Transverse colon (tissue), 4 donors: ENCODE measurements at regions not wholly inside any gene's neighbourhood (a gene's known extent, or its start where the extent isn't known, plus 50 kb on each side); places are given as distances from the start of the nearest gene placed in this dataset.

Experiments used
- DNase-seq: peaks from one replicate; pipeline ENCODE4 v3.0.0-alpha.2; 2019
- H3K27ac ChIP-seq, 4 donors: fragments of 200-600 bp; sonication (generic); 2 replicates each; pipeline ENCODE4 v1.5.1; 2016 to 2018; ENCODE audit warnings: inconsistent platforms in 4 of 4
- H3K27me3 ChIP-seq: fragments of 200-600 bp; sonication (generic); 2 replicates; pipeline ENCODE4 v1.5.1; 2017; ENCODE audit warnings: inconsistent platforms
- H3K36me3 ChIP-seq, 4 donors: fragments of 200-600 bp; sonication (generic); 2 replicates each; pipeline ENCODE4 v1.5.1; 2017 to 2019; ENCODE audit warnings: inconsistent platforms in 4 of 4
- H3K4me1 ChIP-seq, 4 donors: fragments of 200-600 bp; sonication (generic); 2 replicates each; pipeline ENCODE4 v1.5.1; 2017 to 2020; ENCODE audit warnings: inconsistent platforms in 4 of 4
- H3K4me3 ChIP-seq, 4 donors: fragments of 200-600 bp; sonication (generic); 1 replicate in 1 of 4; 2 replicates in 3 of 4; pipeline versions ENCODE4 v1.5.1 to v1.6.1; 2017 to 2019; ENCODE audit warnings: inconsistent platforms in 4 of 4
- H3K9me3 ChIP-seq, 2 donors: fragments of 200-600 bp; sonication (generic); 2 replicates each; pipeline ENCODE4 v1.5.1; 2017 to 2019; ENCODE audit warnings: inconsistent platforms in 2 of 2
- EP300 ChIP-seq: sonication (generic); formaldehyde crosslinking; IDR thresholded peaks from one replicate; pipeline ENCODE4 v1.6.1; 2017; ENCODE audit warnings: antibody characterized with exemption, low read depth
- POLR2A ChIP-seq: fragments of 450-650 bp; IDR thresholded peaks from one replicate; pipeline ENCODE4 v1.6.1; 2016; ENCODE audit warnings: antibody characterized with exemption, mild to moderate bottlenecking, moderate library complexity
- POLR2AphosphoS5 ChIP-seq, 3 donors: sonication (generic); formaldehyde crosslinking; IDR thresholded peaks; one replicate each; pipeline ENCODE4 v1.6.1; 2016; ENCODE audit warnings: antibody characterized with exemption in 3 of 3
- WGBS, 2 donors: methylation state at CpG; one replicate each; pipeline ENCODE4 v1.1.5; 2018; ENCODE audit warnings: low coverage in 1 of 2; 5-methylcytosine and 5-hydroxymethylcytosine counted together
- in situ Hi-C, 4 donors: fragments of 200-750 bp; cut with MboI; loops; one replicate each; pipeline versions ENCODE4 v1.15.0 to v1.15.1; 2017; ENCODE audit warnings: low sequenced_read_pairs in 3 of 4, low pct_ligation_motif_present in 1 of 4, low pct_unique_long_range_greater_than_20kb in 1 of 4
- intact Hi-C: fragments of 100-400 bp; cut with DNase I; formaldehyde crosslinking; loops from one replicate; pipeline ENCODE4 v1.15.1; 2023; ENCODE audit warnings: low total_unique reads
- TF ChIP-seq, protein P1 (sequence below), 5 experiments: fragments of 200-600 bp in 3 of 5; fragments of 450-650 bp in 2 of 5; sonication (generic) in 3 of 5; IDR thresholded peaks; 1 replicate in 2 of 5; 2 replicates in 3 of 5; pipeline ENCODE4 v1.5.1; 2016 to 2017; ENCODE audit warnings: antibody characterized with exemption in 5 of 5, inconsistent platforms in 3 of 5, mild to moderate bottlenecking in 2 of 5, moderate library complexity in 1 of 5

DNA sequence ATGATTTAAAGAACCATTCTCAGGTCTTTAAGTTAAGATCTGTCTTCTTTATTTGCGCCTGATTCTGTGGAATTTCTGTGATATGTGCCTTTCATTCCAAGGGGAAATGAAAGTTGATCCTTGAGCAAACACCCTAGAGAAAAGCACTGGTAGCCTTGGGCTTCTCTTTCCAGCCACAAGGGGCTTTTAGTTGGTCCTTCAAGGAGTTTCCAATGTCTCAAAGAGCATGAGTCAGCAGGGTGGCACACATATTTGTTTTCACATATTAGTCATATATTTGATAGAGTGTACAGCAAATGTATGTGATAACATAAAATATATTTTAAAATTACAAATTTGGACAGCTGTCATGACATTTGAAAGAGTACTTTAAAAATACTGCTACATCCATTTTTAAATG, 339.5 kb downstream of the TXNL1 start:
- WGBS, 2 donors: 71 to 90% methylated on average over 1 of the region's 1 CpG
- no peak for DNase-seq
- H3K4me3 ChIP-seq: no peak overlapping the region
- intact Hi-C loops: no loop called here
- H3K4me1 ChIP-seq: no peaks in the 10 kb centered on the region
- no peaks in the 10 kb centered on the region for H3K36me3 ChIP-seq
- no peaks in the 10 kb centered on the region for H3K27me3 ChIP-seq
- no peak overlapping the region for H3K27ac ChIP-seq
- no peak for TF ChIP-seq POLR2AphosphoS5 (IDR thresholded peaks at IDR 0.05)
- TF ChIP-seq, protein P1, sequence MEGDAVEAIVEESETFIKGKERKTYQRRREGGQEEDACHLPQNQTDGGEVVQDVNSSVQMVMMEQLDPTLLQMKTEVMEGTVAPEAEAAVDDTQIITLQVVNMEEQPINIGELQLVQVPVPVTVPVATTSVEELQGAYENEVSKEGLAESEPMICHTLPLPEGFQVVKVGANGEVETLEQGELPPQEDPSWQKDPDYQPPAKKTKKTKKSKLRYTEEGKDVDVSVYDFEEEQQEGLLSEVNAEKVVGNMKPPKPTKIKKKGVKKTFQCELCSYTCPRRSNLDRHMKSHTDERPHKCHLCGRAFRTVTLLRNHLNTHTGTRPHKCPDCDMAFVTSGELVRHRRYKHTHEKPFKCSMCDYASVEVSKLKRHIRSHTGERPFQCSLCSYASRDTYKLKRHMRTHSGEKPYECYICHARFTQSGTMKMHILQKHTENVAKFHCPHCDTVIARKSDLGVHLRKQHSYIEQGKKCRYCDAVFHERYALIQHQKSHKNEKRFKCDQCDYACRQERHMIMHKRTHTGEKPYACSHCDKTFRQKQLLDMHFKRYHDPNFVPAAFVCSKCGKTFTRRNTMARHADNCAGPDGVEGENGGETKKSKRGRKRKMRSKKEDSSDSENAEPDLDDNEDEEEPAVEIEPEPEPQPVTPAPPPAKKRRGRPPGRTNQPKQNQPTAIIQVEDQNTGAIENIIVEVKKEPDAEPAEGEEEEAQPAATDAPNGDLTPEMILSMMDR (IDR thresholded peaks at IDR 0.05): no peak
- TF ChIP-seq EP300: no peak
- TF ChIP-seq POLR2A: no peak
- in situ Hi-C loops: no loop called here
- no peaks in the 10 kb centered on the region for H3K9me3 ChIP-seq

DNA sequence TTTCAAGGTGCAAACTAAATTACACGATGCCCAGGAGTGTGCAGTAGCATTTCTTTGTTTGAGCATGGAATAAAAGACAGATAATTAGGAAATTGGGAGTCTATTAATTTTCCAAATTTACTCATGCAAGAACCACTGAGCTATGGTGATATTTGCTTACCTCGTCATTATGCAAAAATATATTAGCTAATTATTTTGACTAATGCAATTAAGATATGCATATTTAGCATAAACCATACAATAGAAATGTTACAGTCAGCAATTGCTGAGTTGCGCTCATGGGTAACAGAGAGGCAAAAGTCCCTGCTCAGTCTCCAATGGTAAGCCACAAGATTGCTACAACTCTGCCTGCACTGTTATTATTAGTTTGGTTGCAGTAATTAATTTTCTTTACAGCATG, 342.0 kb downstream of the TXNL1 start:
- no peaks in the 10 kb centered on the region for H3K27me3 ChIP-seq
- H3K4me1 ChIP-seq: no peaks in the 10 kb centered on the region
- WGBS, 2 donors: 69 to 83% methylated on average over 3 of the region's 3 CpGs
- no peaks in the 10 kb centered on the region for H3K9me3 ChIP-seq
- TF ChIP-seq POLR2A: no peak
- TF ChIP-seq POLR2AphosphoS5 (IDR thresholded peaks at IDR 0.05): no peak
- no peak for TF ChIP-seq EP300
- TF ChIP-seq, protein P1 (IDR thresholded peaks at IDR 0.05): no peak
- DNase-seq: no peak
- intact Hi-C loops (no loop called here), in situ Hi-C loops (no loop called here)
- no peaks in the 10 kb centered on the region for H3K36me3 ChIP-seq
- H3K4me3 ChIP-seq: no peak overlapping the region
- H3K27ac ChIP-seq: no peak overlapping the region

DNA sequence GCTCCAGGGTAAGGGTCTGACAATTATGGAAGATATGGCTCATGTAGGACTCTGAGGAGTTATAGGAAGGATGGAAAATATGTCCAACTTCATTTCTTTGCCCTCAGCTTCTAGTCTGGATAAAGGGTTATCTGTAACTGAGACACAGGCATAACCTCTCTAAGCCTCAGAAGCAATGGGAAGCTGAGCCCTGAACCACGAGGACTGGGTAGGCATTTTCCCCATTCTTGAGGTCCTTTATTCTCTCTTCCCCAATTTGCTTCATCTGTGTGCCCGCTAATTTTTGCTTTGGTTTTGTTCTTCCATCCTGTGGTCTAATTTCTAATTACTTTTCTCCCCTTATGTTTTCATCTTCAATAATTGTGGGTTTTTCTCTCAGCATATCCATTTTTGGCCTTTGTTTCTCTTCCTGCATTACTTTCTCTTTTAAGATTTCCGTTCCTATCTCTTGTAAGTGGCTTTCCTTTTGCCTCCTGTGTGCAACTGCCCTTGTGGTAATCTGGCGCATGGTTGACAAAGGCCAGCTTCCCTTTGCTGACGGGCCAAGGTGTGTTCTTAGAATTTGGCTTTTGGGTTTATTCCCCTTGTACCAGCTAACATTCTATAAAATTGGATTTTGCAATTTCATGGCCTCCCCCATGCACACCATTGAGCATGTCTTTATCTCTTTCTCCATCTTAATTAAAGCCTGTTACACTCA, 343.8 kb downstream of the TXNL1 start:
- in situ Hi-C loops: no loop called here
- no peaks in the 10 kb centered on the region for H3K9me3 ChIP-seq
- no peaks in the 10 kb centered on the region for H3K27me3 ChIP-seq
- DNase-seq: no peak
- H3K36me3 ChIP-seq: no peaks in the 10 kb centered on the region
- WGBS, 2 donors: 64% methylated on average over 4 to 5 of the region's 5 CpGs
- intact Hi-C loops: no loop called here
- no peak overlapping the region for H3K27ac ChIP-seq
- no peak for TF ChIP-seq POLR2A
- no peak for TF ChIP-seq EP300
- TF ChIP-seq, protein P1 (IDR thresholded peaks at IDR 0.05): no peak
- TF ChIP-seq POLR2AphosphoS5 (IDR thresholded peaks at IDR 0.05): no peak
- no peak overlapping the region for H3K4me3 ChIP-seq
- no peaks in the 10 kb centered on the region for H3K4me1 ChIP-seq

DNA sequence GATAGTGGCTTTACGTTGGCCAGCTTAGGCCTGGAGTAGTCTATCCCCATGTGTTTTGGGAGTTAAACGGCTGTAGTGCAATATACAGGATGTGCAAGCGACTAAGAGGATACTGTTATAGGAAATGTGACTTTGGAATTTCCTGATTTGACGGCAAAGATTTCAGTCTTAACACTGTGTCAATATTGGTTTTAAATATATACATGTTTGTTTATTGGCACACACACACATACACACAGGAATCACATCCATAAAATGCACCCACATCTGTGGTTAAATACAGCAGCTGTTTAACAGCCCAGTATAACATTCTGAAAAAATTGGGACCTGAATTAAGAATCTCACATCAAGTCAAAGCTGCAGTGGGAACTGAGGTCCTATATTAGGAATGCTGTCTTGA, 347.1 kb downstream of the TXNL1 start:
- 25 to 44% methylated on average over 4 of the region's 4 CpGs for WGBS, 2 donors
- intact Hi-C loops (no loop called here), in situ Hi-C loops (no loop called here)
- TF ChIP-seq POLR2A (no peak), EP300 (no peak), POLR2AphosphoS5 (IDR thresholded peaks at IDR 0.05) (no peak)
- TF ChIP-seq, protein P1 (IDR thresholded peaks at IDR 0.05): no peak
- Histone ChIP-seq H3K36me3 (no peaks in the 10 kb centered on the region), H3K4me3 (no peak overlapping the region), H3K27ac (no peak overlapping the region), H3K4me1 (no peaks in the 10 kb centered on the region), H3K27me3 (no peaks in the 10 kb centered on the region), H3K9me3 (no peaks in the 10 kb centered on the region)
- DNase-seq: no peak
